NB4 (cell line): ENCODE measurements at regions not wholly inside any gene's neighbourhood (a gene's known extent, or its start where the extent isn't known, plus 50 kb on each side); places are given as distances from the start of the nearest gene placed in this dataset.

Source experiments
- MYC ChIP-seq: IDR thresholded peaks from 2 replicates; pipeline ENCODE4 v1.6.1; 2011; ENCODE audit warnings: low read depth, low read length
- POLR2A ChIP-seq: IDR thresholded peaks from 2 replicates; pipeline ENCODE4 v1.6.1; 2011; ENCODE audit warnings: mild to moderate bottlenecking; ENCODE audit not compliant: insufficient read length; ENCODE audit errors: extremely low read depth
- TF ChIP-seq, protein P1 (sequence below): IDR thresholded peaks from one replicate; pipeline ENCODE4 v1.5.1; 2012; ENCODE audit warnings: low read depth, low read length

DNA sequence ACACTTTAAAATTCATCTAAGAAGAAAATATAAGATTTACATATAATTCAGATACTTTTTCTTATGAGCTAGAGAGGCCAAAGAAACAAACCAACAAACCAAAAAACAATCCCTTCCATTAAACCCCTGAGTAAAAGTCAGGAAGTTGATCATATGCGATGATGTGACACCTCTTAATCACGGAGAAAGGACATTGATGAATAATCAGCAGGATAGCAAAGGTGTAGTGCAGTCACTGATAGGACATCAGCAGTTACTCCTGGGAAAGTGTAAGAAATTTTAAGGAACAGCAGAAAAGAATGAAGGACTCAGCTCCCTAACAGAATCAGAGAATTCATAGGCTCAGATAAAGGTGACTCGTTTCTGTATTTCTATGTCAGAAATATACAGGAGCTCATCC, 202.4 kb upstream of the EDNRB start:
- TF ChIP-seq, protein P1, sequence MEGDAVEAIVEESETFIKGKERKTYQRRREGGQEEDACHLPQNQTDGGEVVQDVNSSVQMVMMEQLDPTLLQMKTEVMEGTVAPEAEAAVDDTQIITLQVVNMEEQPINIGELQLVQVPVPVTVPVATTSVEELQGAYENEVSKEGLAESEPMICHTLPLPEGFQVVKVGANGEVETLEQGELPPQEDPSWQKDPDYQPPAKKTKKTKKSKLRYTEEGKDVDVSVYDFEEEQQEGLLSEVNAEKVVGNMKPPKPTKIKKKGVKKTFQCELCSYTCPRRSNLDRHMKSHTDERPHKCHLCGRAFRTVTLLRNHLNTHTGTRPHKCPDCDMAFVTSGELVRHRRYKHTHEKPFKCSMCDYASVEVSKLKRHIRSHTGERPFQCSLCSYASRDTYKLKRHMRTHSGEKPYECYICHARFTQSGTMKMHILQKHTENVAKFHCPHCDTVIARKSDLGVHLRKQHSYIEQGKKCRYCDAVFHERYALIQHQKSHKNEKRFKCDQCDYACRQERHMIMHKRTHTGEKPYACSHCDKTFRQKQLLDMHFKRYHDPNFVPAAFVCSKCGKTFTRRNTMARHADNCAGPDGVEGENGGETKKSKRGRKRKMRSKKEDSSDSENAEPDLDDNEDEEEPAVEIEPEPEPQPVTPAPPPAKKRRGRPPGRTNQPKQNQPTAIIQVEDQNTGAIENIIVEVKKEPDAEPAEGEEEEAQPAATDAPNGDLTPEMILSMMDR: no peak
- TF ChIP-seq POLR2A (no peak), MYC (no peak)
